Fibroblast of peridontal ligament (primary cell): ENCODE measurements at regions not wholly inside any gene's neighbourhood (a gene's known extent, or its start where the extent isn't known, plus 50 kb on each side); places are given as distances from the start of the nearest gene placed in this dataset.
A peak's percentile ranks its signal among the peaks of the same experiment; 100 is the strongest.

ENCODE experiments used
- DNase-seq: peaks from one replicate; pipeline ENCODE4 v3.0.0-alpha.2; 2010; ENCODE audit errors: extremely low read depth

DNA sequence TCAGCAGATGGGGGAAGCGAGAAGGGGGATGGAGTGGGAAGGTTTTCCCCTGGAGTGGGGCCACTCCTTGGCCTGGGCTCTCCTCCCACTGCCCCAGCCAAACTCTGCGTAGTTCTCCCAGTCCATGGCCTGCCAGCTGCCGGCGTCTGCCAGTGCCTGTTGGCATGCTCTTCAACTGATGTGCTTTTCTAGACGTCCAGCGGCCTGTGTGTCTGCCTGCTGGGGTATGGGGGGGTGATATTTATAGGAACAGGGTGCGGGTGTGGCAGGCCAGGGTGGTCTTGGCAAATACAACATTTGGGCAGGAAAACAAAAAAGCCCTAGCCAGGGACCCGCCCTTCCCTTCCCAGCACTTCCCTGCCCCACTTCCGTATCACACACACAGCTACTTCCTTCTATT, 786.3 kb upstream of the NOVA1 start:
- DNase-seq = no peak

DNA sequence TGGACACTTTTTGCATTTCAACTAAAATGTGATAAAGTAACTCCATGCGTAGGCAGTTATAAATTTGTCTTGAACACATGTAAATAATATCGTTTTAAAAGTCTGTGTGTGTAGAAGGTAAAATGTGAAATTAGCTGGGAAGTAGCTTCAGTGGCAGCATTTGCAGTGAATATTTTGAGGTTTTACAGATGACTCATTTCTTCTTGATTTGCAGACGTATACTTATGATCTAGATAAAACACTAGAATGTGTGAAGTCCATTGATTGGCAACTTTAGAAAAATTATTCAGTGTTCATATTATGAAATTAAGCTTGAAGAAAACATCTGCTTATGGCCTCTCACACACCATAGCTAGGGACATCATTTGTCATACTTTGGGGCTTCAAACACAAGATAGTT, 788.6 kb upstream of the NOVA1 start:
- peak; percentile 29 for DNase-seq

DNA sequence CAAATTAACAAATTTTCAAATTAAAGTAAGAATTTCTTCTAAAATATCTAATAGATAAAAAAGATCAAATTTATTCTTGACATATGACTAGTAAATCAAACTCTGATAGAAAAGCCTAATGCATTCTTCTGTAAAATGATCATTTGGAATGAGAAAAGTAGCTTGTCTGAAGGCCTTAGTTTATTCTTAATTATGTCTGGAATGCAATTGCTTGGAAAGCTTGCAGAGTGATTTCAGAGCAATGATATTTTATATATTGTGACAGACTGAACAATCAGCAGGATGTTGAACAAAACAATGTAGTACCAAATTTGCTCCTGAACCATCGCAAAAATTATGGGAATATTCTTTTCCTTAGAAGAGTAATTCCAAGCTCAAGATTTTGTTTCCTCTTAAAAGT, 789.6 kb upstream of the NOVA1 start:
- DNase-seq = peak; percentile 59

DNA sequence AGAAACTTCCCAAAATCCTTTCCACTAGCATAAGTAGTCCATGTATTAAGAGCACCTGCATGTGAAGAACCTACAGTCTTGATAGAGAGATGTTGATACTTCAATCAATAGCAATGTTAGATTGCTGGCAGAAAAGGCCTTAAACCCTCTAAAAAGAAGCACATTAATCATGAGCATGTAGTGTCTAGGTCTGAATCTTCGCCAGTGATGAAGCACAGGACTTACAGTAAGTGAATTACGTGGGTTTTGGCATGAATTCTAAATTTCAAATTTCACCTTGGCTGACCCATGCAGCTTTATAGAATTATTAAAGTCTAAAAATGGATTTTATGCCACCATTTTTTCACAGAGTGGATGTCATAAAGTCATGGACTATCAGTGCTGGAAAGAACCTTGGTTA, 791.6 kb upstream of the NOVA1 start:
- peak; percentile 49 for DNase-seq

DNA sequence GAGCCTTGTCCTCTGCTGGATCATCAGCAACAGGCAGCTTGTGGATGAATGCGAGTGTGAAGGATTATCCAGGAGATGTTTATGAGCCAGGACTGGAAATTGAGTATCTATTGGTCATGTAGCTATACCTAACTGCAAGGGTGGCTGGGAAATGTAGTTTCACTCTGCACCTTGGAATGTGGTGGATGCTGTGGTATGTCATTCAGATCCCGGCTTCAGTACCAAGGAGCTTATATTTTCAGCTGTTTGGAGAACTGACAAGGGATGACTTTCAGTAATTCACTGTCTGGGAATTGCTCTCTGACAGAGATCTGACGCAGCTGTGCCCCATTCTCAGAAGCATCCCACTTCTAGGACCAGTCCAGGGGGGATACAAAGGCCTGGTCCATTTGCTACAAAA, 792.3 kb upstream of the NOVA1 start:
- no peak for DNase-seq

DNA sequence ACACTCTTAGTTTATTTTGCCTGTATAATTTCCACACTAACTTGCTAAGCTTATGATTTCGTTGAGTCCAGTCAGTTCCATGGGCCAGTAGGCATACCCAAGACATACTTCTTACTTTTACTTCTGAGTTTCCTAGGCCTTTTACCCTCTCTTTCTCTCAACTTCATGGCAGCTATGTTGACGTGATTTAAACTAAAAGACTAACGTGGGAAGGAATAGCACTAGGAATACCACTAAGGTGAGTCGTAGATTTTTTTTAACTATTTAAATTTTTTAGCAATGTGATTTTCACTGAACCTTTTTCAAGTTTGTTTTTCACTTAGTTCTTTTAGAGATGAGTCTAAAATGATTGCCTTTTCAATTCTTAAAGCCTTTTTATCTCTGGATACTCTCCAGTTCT, 793.5 kb upstream of the NOVA1 start:
- peak; percentile 49 for DNase-seq

DNA sequence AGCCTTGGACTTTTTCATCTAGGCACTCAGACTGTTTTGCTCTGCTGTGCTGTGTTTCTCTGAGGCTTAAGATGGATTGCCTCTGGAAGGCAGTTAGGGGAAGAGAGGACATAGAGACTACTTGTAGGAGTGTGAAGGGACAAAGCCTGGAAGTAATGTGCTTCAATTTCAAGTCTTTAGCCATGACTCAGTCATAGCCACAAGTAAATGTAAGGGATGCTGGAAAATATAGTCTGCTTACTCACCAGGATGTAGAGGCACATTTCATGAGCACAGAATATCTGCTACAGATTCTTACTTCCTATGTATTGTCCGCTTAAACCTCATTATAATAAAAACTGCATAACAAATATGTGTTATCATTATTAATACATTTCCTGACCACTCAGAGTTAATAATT, 794.3 kb upstream of the NOVA1 start:
- peak; percentile 60 for DNase-seq

DNA sequence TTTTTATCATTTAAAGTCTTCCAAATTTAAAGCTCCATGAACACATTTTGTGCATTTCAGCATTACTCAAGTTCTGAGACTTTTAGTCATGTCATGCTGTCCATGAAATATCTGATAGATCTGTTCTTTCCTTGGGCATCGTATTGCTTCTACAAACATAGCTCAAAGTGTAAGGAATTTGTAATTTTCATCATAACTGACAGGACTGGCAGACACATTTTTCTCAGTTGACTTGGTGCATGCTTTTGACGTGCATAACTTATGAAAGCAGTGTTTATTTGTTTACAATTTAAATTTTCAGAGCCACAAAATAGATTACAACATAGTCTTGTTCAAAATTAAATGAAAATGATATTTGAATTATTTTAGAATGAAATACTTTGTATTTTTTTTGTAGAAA, 812.1 kb upstream of the NOVA1 start:
- DNase-seq = peak; percentile 34

DNA sequence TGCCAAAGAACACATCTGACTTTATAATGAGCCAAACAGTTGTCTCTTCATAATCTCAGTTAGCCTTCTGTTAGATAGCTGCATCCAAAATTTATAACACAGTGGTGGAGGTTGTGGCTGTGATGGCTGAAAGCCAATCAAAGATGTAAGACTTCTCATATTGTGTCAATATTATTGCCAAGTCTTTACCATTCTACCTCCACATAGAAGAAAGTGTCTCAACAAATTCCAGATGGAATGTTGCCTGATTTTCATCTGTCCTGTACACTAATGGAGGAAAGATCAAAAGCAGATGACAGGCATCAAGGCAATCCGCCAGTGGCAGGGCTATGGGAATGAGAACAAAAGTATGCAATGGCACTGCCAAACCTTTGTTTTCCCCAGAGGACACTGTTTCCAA, 813.1 kb upstream of the NOVA1 start:
- peak; percentile 80 for DNase-seq

DNA sequence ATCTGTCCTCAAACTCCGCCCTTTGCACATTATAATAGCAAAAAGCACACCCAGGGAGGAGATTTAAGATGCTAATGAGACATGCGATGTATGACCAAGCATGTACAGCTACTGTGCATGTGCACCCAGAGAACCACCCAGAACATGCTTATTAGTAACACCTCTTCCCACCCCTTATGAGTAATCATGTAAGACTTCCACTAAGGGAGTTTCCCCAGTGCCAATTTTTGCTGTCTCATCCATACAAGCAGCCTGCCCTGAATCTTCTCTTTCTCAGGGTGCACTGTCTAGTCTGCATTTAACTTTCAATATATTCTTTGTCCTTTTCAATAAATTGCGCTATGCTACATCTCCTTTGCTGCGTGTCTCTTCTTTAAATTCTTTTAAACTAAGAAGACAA, 830.0 kb upstream of the NOVA1 start:
- DNase-seq = peak; percentile 58

DNA sequence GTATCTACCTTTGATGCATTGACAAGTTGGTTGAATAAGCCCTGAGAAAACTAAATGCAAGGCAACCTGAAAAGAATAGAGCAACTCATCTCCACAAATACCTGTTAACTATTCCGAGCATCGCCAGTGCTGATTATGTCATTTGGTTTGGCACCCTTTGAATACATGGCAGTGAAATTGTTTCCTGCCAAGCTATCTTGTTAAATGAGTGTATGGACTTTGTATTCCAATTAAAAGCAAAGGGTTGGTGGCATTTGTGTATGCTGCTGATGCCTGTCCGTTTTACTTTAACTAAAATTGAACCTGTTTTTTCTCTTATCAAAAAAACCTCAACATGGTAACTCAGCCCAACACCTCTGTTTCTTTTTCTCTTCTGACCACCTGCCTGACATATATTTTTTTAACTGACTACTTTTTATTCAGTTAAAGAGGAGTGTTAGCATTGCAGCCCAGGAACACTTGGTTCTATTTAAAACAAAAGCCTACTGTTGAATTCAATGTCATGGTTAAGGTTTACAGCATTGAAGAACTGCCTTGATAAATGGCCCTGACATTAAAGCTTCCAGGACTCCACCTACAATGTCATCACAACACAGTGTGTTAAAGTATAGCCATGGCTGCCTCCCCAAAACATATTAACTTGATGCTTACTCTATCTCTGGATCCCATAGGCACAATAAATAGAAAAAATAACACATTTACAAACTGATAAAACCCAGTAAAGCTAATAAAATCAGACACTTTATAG, 838.3 kb upstream of the NOVA1 start:
- DNase-seq = no peak

DNA sequence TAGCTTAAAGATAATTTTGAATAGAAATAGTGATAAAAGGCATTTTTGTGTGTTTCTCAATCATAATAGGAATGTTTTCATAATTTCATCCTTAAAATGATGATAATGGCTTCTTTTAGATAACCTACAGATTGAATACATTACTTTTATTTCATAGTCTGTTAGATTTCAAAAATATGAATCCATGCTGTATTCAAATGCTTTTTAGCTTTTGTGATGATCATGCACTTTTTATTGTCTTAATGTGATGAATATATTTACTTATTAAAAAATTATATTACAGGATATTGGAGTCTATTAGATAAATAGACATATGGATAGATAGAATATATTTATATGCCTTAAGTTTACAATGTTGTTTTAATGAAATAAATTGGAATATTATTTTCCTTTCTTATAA, 886.8 kb upstream of the NOVA1 start:
- DNase-seq = no peak

DNA sequence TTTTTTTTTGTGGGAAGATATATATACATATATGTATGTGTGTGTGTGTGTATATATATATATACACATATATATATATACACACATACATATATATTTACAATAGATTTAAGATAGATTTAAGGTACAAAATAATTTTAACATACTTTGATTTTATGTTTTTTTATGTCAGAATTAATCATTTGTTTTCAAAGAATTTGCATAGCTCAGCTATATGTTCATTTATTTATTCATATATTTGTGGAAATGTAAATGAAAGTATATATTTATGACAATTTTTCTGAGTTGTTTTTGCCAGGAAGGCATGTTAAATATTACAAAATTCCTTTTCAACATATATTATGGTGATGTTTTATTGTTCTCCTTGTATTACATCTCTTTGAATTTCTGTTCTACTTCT, 887.4 kb upstream of the NOVA1 start:
- DNase-seq = no peak

DNA sequence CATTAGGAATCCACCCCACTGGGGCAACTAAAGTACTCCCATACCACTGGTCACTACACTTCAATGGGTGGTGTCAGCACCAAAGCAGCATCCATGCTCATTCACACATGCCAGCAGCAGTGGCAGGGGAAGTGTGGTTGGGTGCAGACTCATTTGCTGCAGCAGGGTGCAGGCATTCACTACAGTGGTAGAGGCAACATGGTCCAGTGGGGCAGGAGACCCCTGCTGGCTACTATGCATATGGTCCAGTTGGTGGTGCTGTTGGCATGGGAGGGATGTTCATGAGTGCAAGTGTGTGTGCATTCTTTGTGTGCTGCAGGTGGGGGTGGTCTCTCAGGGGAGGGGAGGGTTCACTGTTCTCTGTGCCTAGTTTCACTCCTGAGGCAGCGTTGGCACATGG, 908.4 kb upstream of the NOVA1 start:
- DNase-seq = no peak

DNA sequence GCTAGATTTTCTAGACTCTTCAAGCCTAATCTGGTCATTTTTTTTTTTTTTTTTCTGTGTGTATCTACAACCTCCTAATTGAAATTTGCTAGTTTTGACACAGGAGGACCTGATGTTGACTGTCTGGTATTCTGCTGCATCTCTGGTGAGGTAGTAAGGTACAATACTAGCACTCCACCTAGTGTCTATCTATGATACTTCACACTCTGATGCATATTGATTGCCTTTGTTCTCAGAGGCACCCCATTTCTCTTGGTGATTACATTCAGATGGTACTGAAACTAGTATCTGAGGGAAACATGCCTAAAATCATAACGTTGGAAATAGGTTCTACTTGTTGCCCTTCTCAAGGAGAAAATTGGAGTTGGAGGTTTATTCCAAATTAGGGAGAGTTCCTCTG, 930.5 kb upstream of the NOVA1 start:
- DNase-seq = peak; percentile 59

DNA sequence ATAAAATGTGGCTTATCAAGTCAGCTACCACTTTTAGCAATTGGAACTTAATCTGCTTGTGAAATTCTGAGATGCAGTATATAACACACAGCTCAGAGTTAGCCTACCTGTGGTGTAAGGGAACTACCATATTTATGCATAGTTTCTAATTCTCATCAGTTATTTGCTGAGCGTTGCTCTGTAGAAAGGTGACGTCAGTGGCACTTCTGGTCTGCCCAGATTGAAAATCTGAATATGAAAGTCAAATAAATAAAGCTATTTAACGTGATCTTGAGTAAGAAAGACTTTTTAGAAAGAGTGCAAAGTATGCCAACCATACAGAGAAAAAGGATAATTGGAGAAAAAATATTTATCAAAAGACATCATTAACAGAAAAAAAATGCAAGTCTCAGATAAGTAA, 938.9 kb upstream of the NOVA1 start:
- DNase-seq = no peak

DNA sequence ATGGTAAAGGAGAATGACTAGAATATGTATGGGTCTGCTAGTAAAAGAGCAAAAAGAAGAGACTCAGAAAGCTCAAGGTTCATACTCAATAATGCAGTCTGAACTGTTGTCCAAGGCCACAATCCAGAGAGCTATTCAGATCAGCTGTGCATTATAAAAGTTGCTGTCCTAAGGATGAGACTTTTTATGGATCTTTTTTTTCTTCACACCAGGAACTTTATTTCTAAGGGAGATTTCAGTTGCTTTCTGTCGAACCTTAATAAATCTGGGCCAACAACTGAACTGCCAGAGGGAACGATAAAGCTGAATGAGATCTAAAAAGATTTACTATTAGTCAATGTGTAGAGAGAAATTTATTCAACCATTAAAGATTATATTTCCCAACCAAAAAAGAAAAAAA, 948.3 kb upstream of the NOVA1 start:
- DNase-seq = no peak

DNA sequence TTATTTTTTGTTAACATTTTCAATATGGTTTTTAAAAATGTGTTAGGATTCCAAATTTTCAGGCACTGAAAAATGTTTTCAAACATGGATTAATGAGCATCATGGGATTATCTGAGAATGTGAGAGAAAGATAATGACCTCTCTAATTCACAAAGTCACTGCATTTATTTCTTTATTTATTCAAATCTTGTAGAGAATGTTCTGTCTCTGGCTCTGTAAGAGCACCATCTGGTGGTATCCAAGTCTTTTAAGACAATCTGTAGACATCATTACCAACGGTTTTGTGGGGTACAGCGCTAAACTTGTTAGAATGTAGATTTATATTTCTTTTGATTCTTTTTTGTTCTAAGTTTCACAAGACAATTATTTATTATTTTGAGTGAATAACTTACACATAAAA, 956.0 kb upstream of the NOVA1 start:
- peak; percentile 9 for DNase-seq

DNA sequence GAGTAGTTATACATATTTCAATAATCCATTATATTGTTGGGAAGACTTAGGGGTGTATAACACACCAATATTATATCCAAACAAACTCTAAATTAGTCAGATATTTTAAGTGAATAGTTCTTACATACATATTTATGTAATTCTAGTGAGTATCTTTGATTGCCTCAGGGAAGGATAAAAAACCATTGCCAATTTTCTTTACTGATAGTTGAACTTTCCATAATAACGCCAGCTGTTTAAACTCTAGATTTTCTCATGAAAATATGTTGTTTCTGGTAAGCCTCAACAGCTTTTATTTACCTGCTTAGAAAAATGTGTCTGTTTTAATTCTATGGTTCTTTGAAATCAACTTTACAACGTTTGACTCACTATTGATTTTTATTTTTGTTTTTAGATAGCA, 959.6 kb upstream of the NOVA1 start:
- no peak for DNase-seq

DNA sequence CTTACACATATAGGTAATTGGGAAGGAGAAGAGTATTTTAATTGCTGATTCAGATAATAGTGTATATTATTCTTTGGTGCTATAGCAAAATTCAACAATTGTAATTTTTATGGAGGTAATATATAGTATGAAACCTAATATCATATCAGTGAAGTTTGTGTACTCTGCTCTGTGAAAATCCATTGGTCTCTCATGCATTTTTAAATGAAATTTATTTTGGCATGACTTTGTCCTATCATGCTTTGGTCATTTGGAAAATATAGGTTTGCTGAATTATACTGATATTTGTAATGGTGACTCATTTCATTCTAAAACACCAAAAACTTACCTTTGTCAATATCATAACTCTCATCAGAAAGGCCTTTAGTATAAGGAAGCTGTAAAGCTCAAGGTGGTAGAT, 962.0 kb upstream of the NOVA1 start:
- no peak for DNase-seq

DNA sequence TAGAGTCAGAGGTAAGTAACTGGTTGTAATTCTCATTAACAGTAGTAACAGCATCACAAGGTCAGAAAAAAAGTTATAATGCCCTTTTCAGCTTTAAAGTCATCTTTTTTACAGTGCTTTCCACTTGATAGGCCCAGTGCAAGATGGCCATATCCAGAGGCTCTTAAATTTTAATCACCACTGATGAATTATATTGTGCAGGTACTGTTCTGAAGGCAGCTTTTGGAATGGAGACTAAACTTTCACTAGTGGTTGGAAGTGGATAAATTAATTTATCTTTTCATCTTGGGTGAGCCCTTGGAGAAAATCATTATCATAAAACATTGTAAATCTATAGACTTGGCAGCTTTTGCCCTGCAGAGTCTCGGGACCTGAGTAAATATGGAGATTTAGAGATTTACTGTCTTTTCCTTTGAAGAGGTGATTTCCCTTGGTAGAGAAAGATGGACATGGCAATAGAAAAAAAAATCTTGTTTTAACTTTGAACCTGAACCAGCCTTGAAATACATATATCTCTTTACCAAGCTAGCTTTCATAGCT, 969.1 kb upstream of the NOVA1 start:
- no peak for DNase-seq

DNA sequence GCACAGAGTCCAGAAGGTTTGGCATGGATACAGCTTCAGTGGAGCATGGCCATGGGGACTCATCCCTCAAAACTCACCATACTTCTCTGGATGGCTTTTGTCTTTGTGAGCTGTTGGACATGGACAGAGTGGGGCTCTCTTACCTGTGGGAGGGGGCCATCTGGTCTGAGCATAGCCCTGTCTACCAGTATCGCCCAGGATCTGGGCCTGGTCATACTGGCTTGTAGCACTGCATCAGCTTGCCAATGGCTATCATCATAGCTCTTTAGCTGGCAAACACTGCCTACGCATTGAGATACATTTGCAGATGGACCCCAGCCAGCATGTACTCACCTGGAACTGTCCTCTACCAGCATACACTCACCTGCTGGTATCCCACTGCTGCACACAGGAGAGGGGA, 975.2 kb upstream of the NOVA1 start:
- no peak for DNase-seq

DNA sequence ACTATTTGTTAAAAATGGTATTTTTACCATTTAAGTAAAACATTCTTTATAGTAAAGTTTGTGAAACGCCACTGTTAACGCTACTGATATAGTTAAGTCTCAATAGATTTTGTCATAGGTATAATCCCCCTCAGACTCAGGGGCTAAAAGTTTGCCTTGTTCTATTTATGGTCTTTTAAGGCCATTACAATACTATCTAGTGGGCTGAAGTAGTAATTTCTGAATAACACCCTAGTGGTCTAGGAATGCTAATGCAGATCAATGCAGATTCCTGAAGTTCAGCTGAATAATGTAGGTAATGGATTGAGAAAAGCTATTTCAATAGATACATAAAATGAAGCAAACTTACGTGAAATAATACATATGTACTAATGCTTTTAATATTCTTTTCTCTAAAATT, 989.3 kb upstream of the NOVA1 start:
- no peak for DNase-seq

DNA sequence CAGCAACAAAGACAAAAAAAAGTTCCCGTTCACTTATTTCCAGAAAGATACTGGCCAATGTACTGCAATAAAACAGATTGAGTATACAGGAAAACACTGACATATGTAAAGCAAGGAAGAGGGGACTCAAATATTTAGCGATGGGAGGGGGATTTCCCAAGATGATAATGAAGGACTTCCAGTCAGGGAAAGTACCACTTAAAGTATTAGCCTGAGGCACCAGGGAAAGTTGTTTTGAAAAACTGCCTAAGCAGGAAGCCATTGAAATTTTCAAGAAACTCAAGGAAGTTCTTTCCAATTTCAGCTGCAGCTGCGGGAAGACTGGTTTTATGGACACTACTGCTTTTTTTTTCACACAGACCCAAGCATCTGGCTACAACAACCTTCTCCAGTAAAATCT, 1007.4 kb upstream of the NOVA1 start:
- DNase-seq = no peak
